ENCODE measurements at regions not wholly inside any gene's neighbourhood (a gene's known extent, or its start where the extent isn't known, plus 50 kb on each side); places are given as distances from the start of the nearest gene placed in this dataset.

- H3K9me3 Mint-ChIP-seq (ENCODE audit: low read depth) = no peaks in the 10 kb centered on the region
- H3K27ac Mint-ChIP-seq (ENCODE audit: unreplicated experiment) = no peak overlapping the region
- H3K4me1 Mint-ChIP-seq (ENCODE audit: low read depth) = peaks cover 12% of the 10 kb centered on the region
- no peak overlapping the region for H3K4me3 Mint-ChIP-seq (ENCODE audit: unreplicated experiment)
- no peak for DNase-seq (ENCODE audit: low spot score)
- no peak for TF ChIP-seq CTCF (IDR thresholded peaks at IDR 0.05)
- H3K27me3 Mint-ChIP-seq (ENCODE audit: low read depth) = peaks cover 2% of the 10 kb centered on the region
- no peaks in the 10 kb centered on the region for H3K36me3 Mint-ChIP-seq (ENCODE audit: low read depth)
Observed at GRCh38 chr12:4822572-4822971, 87.1 kb upstream of the KCNA1 start.

GRCh38 chr12:4824380-4824779, 85.3 kb upstream of the KCNA1 start:
- no peak for TF ChIP-seq CTCF (IDR thresholded peaks at IDR 0.05)
- Mint-ChIP-seq H3K27ac (ENCODE audit: unreplicated experiment) (no peak overlapping the region), H3K9me3 (ENCODE audit: low read depth) (no peaks in the 10 kb centered on the region), H3K36me3 (ENCODE audit: low read depth) (no peaks in the 10 kb centered on the region), H3K27me3 (ENCODE audit: low read depth) (peaks cover 2% of the 10 kb centered on the region), H3K4me1 (ENCODE audit: low read depth) (peaks cover 8% of the 10 kb centered on the region), H3K4me3 (ENCODE audit: unreplicated experiment) (no peak overlapping the region)
- no peak for DNase-seq (ENCODE audit: low spot score)

DNA sequence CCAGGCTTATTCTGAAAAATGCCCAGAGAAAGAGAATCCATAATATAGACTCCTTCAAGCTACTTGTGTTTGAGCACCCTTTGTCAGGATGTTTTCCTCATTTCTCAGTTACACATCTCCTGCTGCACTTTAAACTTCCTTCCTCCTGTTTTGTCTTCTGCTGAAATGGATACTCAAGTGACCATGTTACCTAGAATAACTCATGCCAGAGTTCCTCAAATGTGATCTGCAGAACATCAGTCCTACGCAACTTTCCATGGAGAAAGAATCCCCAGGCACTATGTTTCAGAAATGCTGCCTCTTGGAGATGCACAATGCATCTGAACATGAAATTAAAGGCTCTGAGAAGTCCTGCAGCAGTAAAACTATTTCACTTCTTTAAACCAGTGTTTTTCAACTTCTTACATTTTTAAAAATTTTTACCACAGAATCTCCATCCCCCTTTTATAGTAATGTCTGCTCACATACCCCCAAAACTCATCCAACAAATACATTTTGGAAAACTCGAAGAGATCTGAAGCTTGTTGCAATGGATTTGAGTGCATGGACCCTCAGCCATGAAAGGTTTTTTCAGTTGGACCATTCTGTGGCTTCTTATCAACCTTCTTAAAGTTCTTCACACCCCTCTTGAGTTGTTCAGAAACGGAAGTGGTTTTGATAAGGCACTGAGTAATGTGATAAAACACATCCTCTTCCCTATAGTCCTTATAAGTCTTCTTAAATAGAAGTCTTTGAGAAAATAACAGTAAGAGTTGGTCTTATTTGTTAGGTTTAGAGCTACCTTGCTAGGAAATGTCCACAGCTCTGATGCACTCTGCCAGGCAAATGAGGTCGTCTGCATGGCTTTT, 84.5 kb upstream of the KCNA1 start:
- H3K27ac Mint-ChIP-seq (ENCODE audit: unreplicated experiment) = no peak overlapping the region
- TF ChIP-seq CTCF (IDR thresholded peaks at IDR 0.05) = no peak
- no peak for DNase-seq (ENCODE audit: low spot score)
- peaks cover 8% of the 10 kb centered on the region for H3K4me1 Mint-ChIP-seq (ENCODE audit: low read depth)
- no peaks in the 10 kb centered on the region for H3K9me3 Mint-ChIP-seq (ENCODE audit: low read depth)
- no peaks in the 10 kb centered on the region for H3K36me3 Mint-ChIP-seq (ENCODE audit: low read depth)
- no peak overlapping the region for H3K4me3 Mint-ChIP-seq (ENCODE audit: unreplicated experiment)
- H3K27me3 Mint-ChIP-seq (ENCODE audit: low read depth) = peaks cover 2% of the 10 kb centered on the region

GRCh38 chr12:4826909-4827308, 82.8 kb upstream of the KCNA1 start:
- peaks cover 8% of the 10 kb centered on the region for H3K4me1 Mint-ChIP-seq (ENCODE audit: low read depth)
- peaks cover 2% of the 10 kb centered on the region for H3K27me3 Mint-ChIP-seq (ENCODE audit: low read depth)
- TF ChIP-seq CTCF (IDR thresholded peaks at IDR 0.05) = no peak
- DNase-seq (ENCODE audit: low spot score) = no peak
- no peaks in the 10 kb centered on the region for H3K9me3 Mint-ChIP-seq (ENCODE audit: low read depth)
- H3K36me3 Mint-ChIP-seq (ENCODE audit: low read depth) = no peaks in the 10 kb centered on the region
- H3K27ac Mint-ChIP-seq (ENCODE audit: unreplicated experiment) = no peak overlapping the region
- H3K4me3 Mint-ChIP-seq (ENCODE audit: unreplicated experiment) = no peak overlapping the region

- H3K27ac Mint-ChIP-seq (ENCODE audit: unreplicated experiment) = no peak overlapping the region
- DNase-seq (ENCODE audit: low spot score) = no peak
- H3K4me1 Mint-ChIP-seq (ENCODE audit: low read depth) = peaks cover 8% of the 10 kb centered on the region
- H3K27me3 Mint-ChIP-seq (ENCODE audit: low read depth) = peaks cover 2% of the 10 kb centered on the region
- H3K9me3 Mint-ChIP-seq (ENCODE audit: low read depth) = no peaks in the 10 kb centered on the region
- no peak for TF ChIP-seq CTCF (IDR thresholded peaks at IDR 0.05)
- no peak overlapping the region for H3K4me3 Mint-ChIP-seq (ENCODE audit: unreplicated experiment)
- no peaks in the 10 kb centered on the region for H3K36me3 Mint-ChIP-seq (ENCODE audit: low read depth)
Observed at GRCh38 chr12:4828176-4828575, 81.5 kb upstream of the KCNA1 start.
